ENCODE measurements at regions not wholly inside any gene's neighbourhood (a gene's known extent, or its start where the extent isn't known, plus 50 kb on each side); places are given as distances from the start of the nearest gene placed in this dataset.

DNA sequence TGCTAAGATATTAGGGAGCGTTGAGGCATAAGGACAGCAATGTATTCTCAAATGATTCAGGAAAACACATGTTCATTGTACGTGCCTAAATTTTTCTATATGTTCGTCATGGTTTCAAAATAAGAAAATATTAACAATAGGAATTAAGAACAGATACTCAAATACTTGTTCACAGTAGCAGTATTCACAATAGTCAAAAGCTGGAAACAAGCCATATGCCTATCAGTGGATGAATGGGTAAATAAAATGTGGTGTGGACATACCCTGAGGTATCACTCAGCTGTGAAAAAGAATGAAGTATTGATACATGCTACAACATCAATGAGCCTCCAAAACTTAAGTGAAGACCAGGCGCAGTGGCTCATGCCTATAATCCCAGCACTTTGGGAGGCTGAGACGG lies 84.7 kb upstream of the PTER start:
- H3K9me3 ChIP-seq (ENCODE audit: severe bottlenecking): no peaks in the 10 kb centered on the region
- no peak overlapping the region for H3K27ac ChIP-seq
- H3K36me3 ChIP-seq: no peaks in the 10 kb centered on the region
- no peaks in the 10 kb centered on the region for H3K27me3 ChIP-seq (ENCODE audit: insufficient read depth, low read depth, severe bottlenecking)
- DNase-seq: no peak
- TF ChIP-seq, protein P1, sequence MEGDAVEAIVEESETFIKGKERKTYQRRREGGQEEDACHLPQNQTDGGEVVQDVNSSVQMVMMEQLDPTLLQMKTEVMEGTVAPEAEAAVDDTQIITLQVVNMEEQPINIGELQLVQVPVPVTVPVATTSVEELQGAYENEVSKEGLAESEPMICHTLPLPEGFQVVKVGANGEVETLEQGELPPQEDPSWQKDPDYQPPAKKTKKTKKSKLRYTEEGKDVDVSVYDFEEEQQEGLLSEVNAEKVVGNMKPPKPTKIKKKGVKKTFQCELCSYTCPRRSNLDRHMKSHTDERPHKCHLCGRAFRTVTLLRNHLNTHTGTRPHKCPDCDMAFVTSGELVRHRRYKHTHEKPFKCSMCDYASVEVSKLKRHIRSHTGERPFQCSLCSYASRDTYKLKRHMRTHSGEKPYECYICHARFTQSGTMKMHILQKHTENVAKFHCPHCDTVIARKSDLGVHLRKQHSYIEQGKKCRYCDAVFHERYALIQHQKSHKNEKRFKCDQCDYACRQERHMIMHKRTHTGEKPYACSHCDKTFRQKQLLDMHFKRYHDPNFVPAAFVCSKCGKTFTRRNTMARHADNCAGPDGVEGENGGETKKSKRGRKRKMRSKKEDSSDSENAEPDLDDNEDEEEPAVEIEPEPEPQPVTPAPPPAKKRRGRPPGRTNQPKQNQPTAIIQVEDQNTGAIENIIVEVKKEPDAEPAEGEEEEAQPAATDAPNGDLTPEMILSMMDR (IDR thresholded peaks at IDR 0.05; ENCODE audit: low read depth, low read length): no peak
- no peak overlapping the region for H3K4me3 ChIP-seq (ENCODE audit: low read depth, low read length)

DNA sequence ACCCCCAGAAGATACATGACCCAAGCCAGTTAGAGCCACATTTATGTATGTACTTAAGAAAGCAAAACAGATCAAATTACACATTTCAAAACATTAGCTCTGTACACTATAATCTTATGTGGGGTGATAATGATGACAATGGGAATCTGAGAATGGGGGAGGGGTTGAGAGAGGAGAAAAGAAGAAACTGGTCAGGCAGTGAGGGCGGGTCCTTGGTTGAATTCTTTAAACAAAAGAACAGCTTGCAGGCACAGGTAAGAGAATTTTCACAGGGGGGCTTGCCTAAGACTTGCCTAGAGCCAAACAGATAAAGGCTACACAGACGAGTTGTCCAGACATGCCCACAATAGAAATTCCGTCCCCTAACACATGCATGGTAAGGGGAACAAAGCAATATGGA lies 76.8 kb upstream of the PTER start:
- Histone ChIP-seq H3K27ac (no peak overlapping the region), H3K9me3 (ENCODE audit: severe bottlenecking) (no peaks in the 10 kb centered on the region), H3K27me3 (ENCODE audit: insufficient read depth, low read depth, severe bottlenecking) (no peaks in the 10 kb centered on the region), H3K36me3 (no peaks in the 10 kb centered on the region), H3K4me3 (ENCODE audit: low read depth, low read length) (no peak overlapping the region)
- TF ChIP-seq, protein P1 (IDR thresholded peaks at IDR 0.05; ENCODE audit: low read depth, low read length): no peak
- no peak for DNase-seq

DNA sequence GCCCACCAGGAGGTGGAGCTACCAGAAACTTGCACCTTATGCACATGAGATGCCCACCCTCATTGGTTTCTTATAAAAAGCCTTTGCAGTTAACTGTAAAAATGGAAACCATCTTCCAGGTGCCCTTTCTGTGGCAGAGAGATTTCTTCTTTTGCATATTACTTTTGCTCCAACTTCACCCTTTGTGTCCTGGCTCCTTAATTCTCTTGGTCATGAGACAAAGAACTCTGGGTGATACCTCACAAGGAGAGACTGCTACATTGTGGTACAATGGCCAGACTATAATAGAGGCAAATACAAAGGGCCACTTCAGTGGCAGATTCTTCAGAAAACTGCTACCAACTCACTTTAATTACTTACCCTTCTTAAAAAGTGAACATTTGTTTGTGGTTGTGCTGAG lies 76.4 kb upstream of the PTER start:
- TF ChIP-seq, protein P1 (IDR thresholded peaks at IDR 0.05; ENCODE audit: low read depth, low read length): no peak
- Histone ChIP-seq H3K4me3 (ENCODE audit: low read depth, low read length) (no peak overlapping the region), H3K27ac (no peak overlapping the region), H3K27me3 (ENCODE audit: insufficient read depth, low read depth, severe bottlenecking) (no peaks in the 10 kb centered on the region), H3K9me3 (ENCODE audit: severe bottlenecking) (no peaks in the 10 kb centered on the region), H3K36me3 (no peaks in the 10 kb centered on the region)
- no peak for DNase-seq

DNA sequence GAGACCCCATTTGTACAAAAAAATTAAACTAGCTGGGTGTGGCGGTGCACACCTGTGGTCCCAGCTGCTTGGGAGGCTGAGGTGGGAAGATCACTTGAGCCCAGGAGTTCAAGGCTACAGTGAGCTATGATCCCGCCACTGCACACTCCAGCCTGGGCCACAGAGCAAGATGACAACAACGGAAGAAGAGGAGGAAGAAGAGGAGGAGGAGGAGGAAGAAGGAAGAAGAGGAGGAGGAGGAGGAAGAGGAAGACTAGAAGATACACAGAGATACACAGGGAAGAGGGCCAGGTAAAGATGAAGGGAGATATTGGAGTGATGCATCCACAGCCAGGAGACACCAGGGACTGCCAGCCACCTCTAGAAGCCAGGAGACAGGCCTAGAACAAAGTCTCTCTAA lies 75.7 kb upstream of the PTER start:
- Histone ChIP-seq H3K36me3 (no peaks in the 10 kb centered on the region), H3K27me3 (ENCODE audit: insufficient read depth, low read depth, severe bottlenecking) (no peaks in the 10 kb centered on the region), H3K27ac (no peak overlapping the region), H3K4me3 (ENCODE audit: low read depth, low read length) (no peak overlapping the region), H3K9me3 (ENCODE audit: severe bottlenecking) (no peaks in the 10 kb centered on the region)
- TF ChIP-seq, protein P1 (IDR thresholded peaks at IDR 0.05; ENCODE audit: low read depth, low read length): no peak
- DNase-seq: no peak

DNA sequence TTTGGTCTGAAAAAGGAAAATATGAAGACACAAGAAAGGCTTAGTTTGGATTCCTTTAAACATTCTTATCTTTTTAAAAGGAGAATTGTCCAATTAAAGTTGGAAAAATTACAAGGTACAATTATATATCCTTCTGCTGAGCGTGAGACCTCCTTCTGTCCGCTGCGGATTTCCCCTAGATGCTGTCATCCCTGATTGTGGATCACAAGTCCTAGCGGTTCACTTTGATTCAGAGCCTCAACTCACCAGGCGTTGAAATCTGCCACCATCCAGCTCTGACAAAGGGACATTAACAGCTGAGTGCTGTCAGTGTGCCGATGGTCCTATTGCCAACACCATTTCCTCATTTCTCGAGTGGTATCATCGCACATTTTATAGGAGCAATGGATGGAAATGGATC lies 73.1 kb upstream of the PTER start:
- Histone ChIP-seq H3K9me3 (ENCODE audit: severe bottlenecking) (no peaks in the 10 kb centered on the region), H3K27me3 (ENCODE audit: insufficient read depth, low read depth, severe bottlenecking) (no peaks in the 10 kb centered on the region), H3K36me3 (no peaks in the 10 kb centered on the region), H3K4me3 (ENCODE audit: low read depth, low read length) (no peak overlapping the region), H3K27ac (no peak overlapping the region)
- TF ChIP-seq, protein P1 (IDR thresholded peaks at IDR 0.05; ENCODE audit: low read depth, low read length): no peak
- no peak for DNase-seq

DNA sequence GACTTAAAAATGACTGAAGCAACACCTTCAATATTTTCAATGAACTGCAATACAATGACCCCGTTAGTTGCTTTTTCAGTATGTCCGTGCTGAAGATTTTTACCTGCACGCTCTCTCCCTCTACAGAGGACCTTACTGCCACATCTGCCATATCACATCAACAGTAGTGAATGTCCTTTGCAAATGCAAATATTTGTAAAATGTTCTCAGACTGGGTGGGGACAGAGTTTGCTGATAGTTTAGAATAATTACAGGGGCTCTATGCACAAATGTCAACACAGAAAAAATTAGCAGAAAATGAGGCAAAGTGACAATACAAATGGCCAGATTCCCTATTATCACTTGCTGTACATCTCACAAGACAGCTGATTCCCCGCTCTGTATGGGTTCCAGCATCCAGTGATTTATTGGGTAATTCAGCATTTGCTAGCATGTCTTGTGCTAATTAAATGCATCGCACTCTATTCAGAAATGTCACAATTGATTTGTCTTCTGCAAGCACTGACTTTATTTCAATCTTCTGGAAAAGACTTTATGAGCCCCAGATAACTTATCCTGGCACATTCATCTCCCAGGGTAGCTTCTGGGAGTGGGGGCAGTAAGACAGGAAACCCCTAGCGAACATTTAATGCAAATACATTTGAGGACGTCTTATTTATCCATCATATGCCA lies 69.1 kb upstream of the PTER start:
- Histone ChIP-seq H3K27ac (no peak overlapping the region), H3K36me3 (no peaks in the 10 kb centered on the region), H3K9me3 (ENCODE audit: severe bottlenecking) (no peaks in the 10 kb centered on the region), H3K27me3 (ENCODE audit: insufficient read depth, low read depth, severe bottlenecking) (no peaks in the 10 kb centered on the region), H3K4me3 (ENCODE audit: low read depth, low read length) (no peak overlapping the region)
- no peak for DNase-seq
- TF ChIP-seq, protein P1 (IDR thresholded peaks at IDR 0.05; ENCODE audit: low read depth, low read length): no peak
